ENCODE measurements at regions not wholly inside any gene's neighbourhood (a gene's known extent, or its start where the extent isn't known, plus 50 kb on each side); places are given as distances from the start of the nearest gene placed in this dataset.

GRCh38 chr2:147227313-147227712 lies 617.5 kb upstream of the ACVR2A start:
- TF ChIP-seq POLR2AphosphoS5 (IDR thresholded peaks at IDR 0.05) (no peak), POLR2A (IDR thresholded peaks at IDR 0.05) (no peak), CTCF (IDR thresholded peaks at IDR 0.05) (no peak)
